HG03520 (cell line): ENCODE measurements at regions not wholly inside any gene's neighbourhood (a gene's known extent, or its start where the extent isn't known, plus 50 kb on each side); places are given as distances from the start of the nearest gene placed in this dataset.

Source experiments
- ATAC-seq: cut with Tn5 transposase; IDR thresholded peaks from one replicate; pipeline ENCODE4 v1.9.1; 2021; ENCODE audit warnings: mild to moderate bottlenecking, moderate library complexity; ENCODE audit not compliant: unreplicated experiment

- ATAC-seq = no peak
These were observed 266.4 kb upstream of the TBC1D5 start for GRCh38 chr3:18008706-18009368.

- ATAC-seq = no peak
These were observed 265.5 kb upstream of the TBC1D5 start for GRCh38 chr3:18007980-18008379.

- ATAC-seq = no peak
These were observed 253.3 kb upstream of the TBC1D5 start for GRCh38 chr3:17995769-17996168.

- no peak for ATAC-seq
These were observed 251.7 kb upstream of the TBC1D5 start for GRCh38 chr3:17994167-17994566.

- ATAC-seq = no peak
These were observed 248.0 kb upstream of the TBC1D5 start for GRCh38 chr3:17990390-17990789.

- ATAC-seq = no peak
These were observed 244.0 kb upstream of the TBC1D5 start for GRCh38 chr3:17986348-17986816.

GRCh38 chr3:17985658-17986347 lies 243.4 kb upstream of the TBC1D5 start:
- ATAC-seq = no peak

GRCh38 chr3:17983106-17983505 lies 240.7 kb upstream of the TBC1D5 start:
- no peak for ATAC-seq

- no peak for ATAC-seq
These were observed 239.9 kb upstream of the TBC1D5 start for GRCh38 chr3:17982211-17982880.

GRCh38 chr3:17980863-17981262 lies 238.4 kb upstream of the TBC1D5 start:
- ATAC-seq = no peak

- ATAC-seq = no peak
These were observed 237.5 kb upstream of the TBC1D5 start for GRCh38 chr3:17979911-17980310.

GRCh38 chr3:17979252-17979651 lies 236.8 kb upstream of the TBC1D5 start:
- ATAC-seq = no peak

GRCh38 chr3:17974206-17974841 lies 231.9 kb upstream of the TBC1D5 start:
- ATAC-seq = no peak

- ATAC-seq = no peak
These were observed 230.8 kb upstream of the TBC1D5 start for GRCh38 chr3:17972959-17973906.

GRCh38 chr3:17972476-17972875 lies 230.0 kb upstream of the TBC1D5 start:
- no peak for ATAC-seq

GRCh38 chr3:17972030-17972429 lies 229.6 kb upstream of the TBC1D5 start:
- no peak for ATAC-seq

GRCh38 chr3:17969985-17970568 lies 227.6 kb upstream of the TBC1D5 start:
- no peak for ATAC-seq

GRCh38 chr3:17969244-17969643 lies 226.8 kb upstream of the TBC1D5 start:
- ATAC-seq = no peak

- no peak for ATAC-seq
These were observed 225.6 kb upstream of the TBC1D5 start for GRCh38 chr3:17967953-17968607.

GRCh38 chr3:17967111-17967510 lies 224.7 kb upstream of the TBC1D5 start:
- ATAC-seq = no peak
